ENCODE measurements at regions not wholly inside any gene's neighbourhood (a gene's known extent, or its start where the extent isn't known, plus 50 kb on each side); places are given as distances from the start of the nearest gene placed in this dataset.

DNA sequence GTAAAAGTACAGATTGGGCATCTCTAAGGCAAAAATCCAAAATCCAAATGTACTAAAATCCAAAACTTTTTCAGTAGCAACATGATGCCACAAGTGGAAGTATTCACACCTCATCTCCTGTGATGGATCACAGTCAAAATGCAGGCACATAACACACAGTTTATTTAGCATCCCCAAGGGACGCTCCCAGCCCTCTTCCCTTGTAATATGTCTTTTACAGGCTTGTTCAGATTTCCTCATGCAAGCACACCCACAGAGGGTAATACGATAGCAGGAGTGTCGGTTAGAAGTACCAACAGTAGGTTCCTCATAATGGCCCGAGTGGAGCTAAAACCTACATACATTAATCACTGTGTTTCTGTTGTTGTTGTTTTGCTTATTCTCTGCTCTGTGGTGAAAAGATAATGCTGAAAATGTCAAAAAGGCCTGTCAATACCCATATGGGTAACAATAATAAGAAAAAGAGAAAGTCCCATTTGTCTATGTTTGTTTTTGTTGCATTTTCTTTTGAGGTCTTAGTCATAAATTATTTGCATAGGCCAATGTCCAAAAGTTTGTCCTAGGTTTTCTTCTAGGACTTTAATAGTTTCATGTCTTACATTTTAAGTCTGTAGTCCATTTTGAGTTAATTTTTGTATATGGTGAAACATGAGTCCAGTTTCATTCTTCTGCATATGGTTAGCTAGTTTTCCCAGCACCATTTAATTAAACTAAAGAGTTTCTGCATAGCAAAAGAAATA is 133.1 kb downstream of the LRIG3 start:
- no peak overlapping the region for H3K4me2 ChIP-seq (ENCODE audit: low read length)
- no peaks in the 10 kb centered on the region for H3K9me2 ChIP-seq (ENCODE audit: low read depth, low read length)
- no peak for TF ChIP-seq EZH2 (IDR thresholded peaks at IDR 0.05; ENCODE audit: borderline replicate concordance, low read length)
- TF ChIP-seq, protein P1, sequence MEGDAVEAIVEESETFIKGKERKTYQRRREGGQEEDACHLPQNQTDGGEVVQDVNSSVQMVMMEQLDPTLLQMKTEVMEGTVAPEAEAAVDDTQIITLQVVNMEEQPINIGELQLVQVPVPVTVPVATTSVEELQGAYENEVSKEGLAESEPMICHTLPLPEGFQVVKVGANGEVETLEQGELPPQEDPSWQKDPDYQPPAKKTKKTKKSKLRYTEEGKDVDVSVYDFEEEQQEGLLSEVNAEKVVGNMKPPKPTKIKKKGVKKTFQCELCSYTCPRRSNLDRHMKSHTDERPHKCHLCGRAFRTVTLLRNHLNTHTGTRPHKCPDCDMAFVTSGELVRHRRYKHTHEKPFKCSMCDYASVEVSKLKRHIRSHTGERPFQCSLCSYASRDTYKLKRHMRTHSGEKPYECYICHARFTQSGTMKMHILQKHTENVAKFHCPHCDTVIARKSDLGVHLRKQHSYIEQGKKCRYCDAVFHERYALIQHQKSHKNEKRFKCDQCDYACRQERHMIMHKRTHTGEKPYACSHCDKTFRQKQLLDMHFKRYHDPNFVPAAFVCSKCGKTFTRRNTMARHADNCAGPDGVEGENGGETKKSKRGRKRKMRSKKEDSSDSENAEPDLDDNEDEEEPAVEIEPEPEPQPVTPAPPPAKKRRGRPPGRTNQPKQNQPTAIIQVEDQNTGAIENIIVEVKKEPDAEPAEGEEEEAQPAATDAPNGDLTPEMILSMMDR (IDR thresholded peaks at IDR 0.05; ENCODE audit: low read length), result no peak
- H3K27ac ChIP-seq (ENCODE audit: low read depth, low read length, poor library complexity, severe bottlenecking), result no peak overlapping the region
- H3K27me3 ChIP-seq (ENCODE audit: insufficient read depth, low read length), result no peaks in the 10 kb centered on the region
- H2AFZ ChIP-seq (ENCODE audit: low read length), result no peak overlapping the region
- H3K9me3 ChIP-seq (ENCODE audit: low read length), result no peaks in the 10 kb centered on the region
- H4K20me1 ChIP-seq (ENCODE audit: insufficient read depth, low read length), result no peaks in the 10 kb centered on the region
- H3K36me3 ChIP-seq (ENCODE audit: insufficient read depth, low read length), result no peaks in the 10 kb centered on the region
- no peak overlapping the region for H3K4me3 ChIP-seq (ENCODE audit: low read depth, low read length, poor library complexity, severe bottlenecking)
- H3F3A ChIP-seq (ENCODE audit: insufficient read depth, low read length), result no peaks in the 10 kb centered on the region
- H3K79me2 ChIP-seq (ENCODE audit: insufficient read depth, low read length), result no peaks in the 10 kb centered on the region
- H3K9ac ChIP-seq (ENCODE audit: low read length), result no peak overlapping the region
- no peaks in the 10 kb centered on the region for H3K4me1 ChIP-seq (ENCODE audit: insufficient read depth, low read length, severe bottlenecking)

DNA sequence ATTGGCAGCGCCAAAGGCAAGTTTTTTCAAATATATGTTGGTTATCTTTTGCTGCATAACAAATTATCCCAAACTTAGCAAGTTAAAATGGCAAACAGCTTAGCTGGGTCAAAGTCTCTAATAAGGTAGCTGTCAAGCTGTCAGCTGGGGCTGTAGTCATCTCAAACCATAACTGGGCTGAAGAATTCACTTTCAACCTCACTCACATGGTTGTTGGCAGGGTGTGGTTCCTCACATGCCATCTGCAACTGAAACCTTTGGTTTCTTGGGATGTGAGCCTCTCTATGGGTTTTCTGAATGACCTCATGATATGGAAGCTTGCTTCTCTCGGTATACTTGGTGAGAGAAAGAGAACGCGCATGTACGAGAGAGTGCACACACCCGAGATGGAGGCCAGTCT is 125.4 kb downstream of the LRIG3 start:
- Histone ChIP-seq H3K9me3 (ENCODE audit: low read length) (no peaks in the 10 kb centered on the region), H3K4me2 (ENCODE audit: low read length) (no peak overlapping the region), H3K4me3 (ENCODE audit: low read depth, low read length, poor library complexity, severe bottlenecking) (no peak overlapping the region), H3K79me2 (ENCODE audit: insufficient read depth, low read length) (no peaks in the 10 kb centered on the region), H3F3A (ENCODE audit: insufficient read depth, low read length) (no peaks in the 10 kb centered on the region), H4K20me1 (ENCODE audit: insufficient read depth, low read length) (no peaks in the 10 kb centered on the region), H3K9me2 (ENCODE audit: low read depth, low read length) (no peaks in the 10 kb centered on the region), H3K27me3 (ENCODE audit: insufficient read depth, low read length) (no peaks in the 10 kb centered on the region), H3K36me3 (ENCODE audit: insufficient read depth, low read length) (no peaks in the 10 kb centered on the region), H3K9ac (ENCODE audit: low read length) (no peak overlapping the region), H2AFZ (ENCODE audit: low read length) (no peak overlapping the region), H3K27ac (ENCODE audit: low read depth, low read length, poor library complexity, severe bottlenecking) (no peak overlapping the region), H3K4me1 (ENCODE audit: insufficient read depth, low read length, severe bottlenecking) (no peaks in the 10 kb centered on the region)
- no peak for TF ChIP-seq EZH2 (IDR thresholded peaks at IDR 0.05; ENCODE audit: borderline replicate concordance, low read length)
- TF ChIP-seq, protein P1 (IDR thresholded peaks at IDR 0.05; ENCODE audit: low read length), result no peak

DNA sequence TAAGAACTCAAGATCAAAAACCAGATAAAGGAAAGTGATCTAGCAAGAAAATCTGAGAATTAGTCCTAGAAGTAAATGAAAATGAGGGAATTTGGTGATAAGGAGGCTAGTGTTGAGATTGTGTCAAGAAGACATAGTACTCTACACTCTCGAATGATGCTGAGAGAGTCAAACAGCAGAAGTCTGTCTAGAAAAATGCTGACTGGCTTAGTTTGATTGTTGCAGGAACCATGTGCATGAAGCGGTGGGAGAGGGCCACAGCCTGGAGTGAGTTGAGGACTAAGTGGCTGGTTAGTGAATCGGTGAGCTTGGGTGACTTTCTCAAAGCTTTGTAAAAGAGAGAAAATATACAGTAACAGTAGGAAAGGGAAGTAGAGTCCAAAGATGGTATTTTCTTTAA is 124.5 kb downstream of the LRIG3 start:
- Histone ChIP-seq H3K36me3 (ENCODE audit: insufficient read depth, low read length) (no peaks in the 10 kb centered on the region), H3K4me3 (ENCODE audit: low read depth, low read length, poor library complexity, severe bottlenecking) (no peak overlapping the region), H3K4me1 (ENCODE audit: insufficient read depth, low read length, severe bottlenecking) (no peaks in the 10 kb centered on the region), H4K20me1 (ENCODE audit: insufficient read depth, low read length) (no peaks in the 10 kb centered on the region), H3K27me3 (ENCODE audit: insufficient read depth, low read length) (no peaks in the 10 kb centered on the region), H3K9ac (ENCODE audit: low read length) (no peak overlapping the region), H3K9me3 (ENCODE audit: low read length) (no peaks in the 10 kb centered on the region), H3F3A (ENCODE audit: insufficient read depth, low read length) (no peaks in the 10 kb centered on the region), H3K27ac (ENCODE audit: low read depth, low read length, poor library complexity, severe bottlenecking) (no peak overlapping the region), H3K4me2 (ENCODE audit: low read length) (no peak overlapping the region), H2AFZ (ENCODE audit: low read length) (no peak overlapping the region), H3K9me2 (ENCODE audit: low read depth, low read length) (no peaks in the 10 kb centered on the region), H3K79me2 (ENCODE audit: insufficient read depth, low read length) (no peaks in the 10 kb centered on the region)
- TF ChIP-seq, protein P1 (IDR thresholded peaks at IDR 0.05; ENCODE audit: low read length), result no peak
- no peak for TF ChIP-seq EZH2 (IDR thresholded peaks at IDR 0.05; ENCODE audit: borderline replicate concordance, low read length)
